Type B pancreatic cell (in vitro differentiated cells): ENCODE measurements at regions not wholly inside any gene's neighbourhood (a gene's known extent, or its start where the extent isn't known, plus 50 kb on each side); places are given as distances from the start of the nearest gene placed in this dataset.

Experiments used
- DNase-seq: peaks from one replicate; pipeline ENCODE4 v3.0.0; 2021; ENCODE audit warnings: mixed read lengths; ENCODE audit not compliant: unreplicated experiment; ENCODE audit errors: extremely low spot score
- H3K27ac Mint-ChIP-seq: 2 replicates; pipeline ENCODE4 v1.8.0; 2021; ENCODE audit warnings: mild to moderate bottlenecking, mixed read lengths
- H3K27me3 Mint-ChIP-seq: 2 replicates; pipeline ENCODE4 v1.8.0; 2021; ENCODE audit warnings: mixed read lengths
- H3K36me3 Mint-ChIP-seq: 2 replicates; pipeline ENCODE4 v1.8.0; 2021; ENCODE audit warnings: mixed read lengths
- H3K4me1 Mint-ChIP-seq: one replicate; pipeline ENCODE4 v1.8.0; 2021; ENCODE audit warnings: mixed read lengths; ENCODE audit not compliant: unreplicated experiment
- H3K4me3 Mint-ChIP-seq: 2 replicates; pipeline ENCODE4 v1.8.0; 2021; ENCODE audit warnings: mild to moderate bottlenecking, mixed read lengths
- H3K9me3 Mint-ChIP-seq: 2 replicates; pipeline ENCODE4 v1.8.0; 2021; ENCODE audit warnings: mixed read lengths
- CTCF ChIP-seq: fragments of 200-600 bp; sonication (generic); conservative IDR thresholded peaks from 2 replicates; pipeline ENCODE4 v1.5.0; 2021; ENCODE audit warnings: antibody characterized with exemption, mild to moderate bottlenecking

- no peak overlapping the region for H3K27ac Mint-ChIP-seq
- H3K36me3 Mint-ChIP-seq: no peaks in the 10 kb centered on the region
- DNase-seq: no peak
- H3K4me3 Mint-ChIP-seq: no peak overlapping the region
- no peaks in the 10 kb centered on the region for H3K4me1 Mint-ChIP-seq
- H3K9me3 Mint-ChIP-seq: peaks cover 4% of the 10 kb centered on the region
- TF ChIP-seq CTCF: no peak
- peaks cover 6% of the 10 kb centered on the region for H3K27me3 Mint-ChIP-seq
These were observed 52.5 kb upstream of the C11orf58 start for GRCh38 chr11:16685914-16686313.

- Mint-ChIP-seq H3K27me3 (peaks cover 6% of the 10 kb centered on the region), H3K4me1 (no peaks in the 10 kb centered on the region), H3K36me3 (no peaks in the 10 kb centered on the region), H3K9me3 (peaks cover 10% of the 10 kb centered on the region), H3K27ac (no peak overlapping the region), H3K4me3 (no peak overlapping the region)
- no peak for TF ChIP-seq CTCF
- no peak for DNase-seq
These were observed 59.9 kb upstream of the C11orf58 start for GRCh38 chr11:16678466-16679116.

- Mint-ChIP-seq H3K27ac (no peak overlapping the region), H3K27me3 (no peaks in the 10 kb centered on the region), H3K9me3 (peaks cover 7% of the 10 kb centered on the region), H3K4me1 (no peaks in the 10 kb centered on the region), H3K36me3 (no peaks in the 10 kb centered on the region), H3K4me3 (no peak overlapping the region)
- no peak for TF ChIP-seq CTCF
- DNase-seq: no peak
These were observed 68.5 kb upstream of the C11orf58 start for GRCh38 chr11:16669799-16670415.

- H3K36me3 Mint-ChIP-seq: no peaks in the 10 kb centered on the region
- H3K4me3 Mint-ChIP-seq: no peak overlapping the region
- TF ChIP-seq CTCF: peak; percentile 57
- peaks cover 7% of the 10 kb centered on the region for H3K9me3 Mint-ChIP-seq
- peaks cover 3% of the 10 kb centered on the region for H3K27me3 Mint-ChIP-seq
- no peak overlapping the region for H3K27ac Mint-ChIP-seq
- H3K4me1 Mint-ChIP-seq: no peaks in the 10 kb centered on the region
- no peak for DNase-seq
These were observed 105.9 kb upstream of the C11orf58 start for GRCh38 chr11:16632295-16633200.

GRCh38 chr11:16630651-16631050 lies 107.8 kb upstream of the C11orf58 start:
- H3K36me3 Mint-ChIP-seq: no peaks in the 10 kb centered on the region
- no peak for TF ChIP-seq CTCF
- H3K9me3 Mint-ChIP-seq: peaks cover 7% of the 10 kb centered on the region
- DNase-seq: no peak
- H3K4me1 Mint-ChIP-seq: no peaks in the 10 kb centered on the region
- H3K27ac Mint-ChIP-seq: no peak overlapping the region
- no peak overlapping the region for H3K4me3 Mint-ChIP-seq
- peaks cover 3% of the 10 kb centered on the region for H3K27me3 Mint-ChIP-seq
